SU-DHL-6 (cell line): ENCODE measurements at regions not wholly inside any gene's neighbourhood (a gene's known extent, or its start where the extent isn't known, plus 50 kb on each side); places are given as distances from the start of the nearest gene placed in this dataset.

Experiments
- EZH2phosphoT487 ChIP-seq: fragments of 200-600 bp; sonication (generic), shearing (Covaris generic); conservative IDR thresholded peaks from 2 replicates; pipeline ENCODE4 v1.6.1; 2018; ENCODE audit warnings: mild to moderate bottlenecking, antibody characterized with exemption, low read length, moderate library complexity, mixed read lengths
- TF ChIP-seq, protein P1 (sequence below): fragments of 200-600 bp; sonication (generic); IDR thresholded peaks from one replicate; pipeline ENCODE4 v1.5.1; 2017; ENCODE audit warnings: antibody characterized with exemption, mild to moderate bottlenecking, low read length, moderate library complexity; ENCODE audit not compliant: insufficient read depth, poor library complexity, severe bottlenecking

DNA sequence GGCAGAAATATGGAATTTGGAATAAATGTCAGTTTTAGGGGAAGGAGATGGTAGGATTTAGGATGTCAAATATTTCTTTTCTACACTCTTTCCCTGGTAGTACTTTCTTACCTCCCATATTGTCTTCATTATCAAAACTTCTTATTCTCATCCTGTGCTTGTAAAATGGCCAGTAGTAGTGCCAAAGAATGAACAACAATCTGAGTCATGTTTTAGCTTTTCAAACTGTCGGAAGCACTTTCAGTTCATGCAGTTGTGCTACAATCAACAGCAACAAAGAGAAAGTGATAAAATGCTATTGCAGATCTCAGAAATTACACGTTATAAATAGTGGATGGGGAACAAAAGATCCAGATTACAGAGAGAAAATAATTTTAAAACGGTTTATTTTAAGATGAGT, 193.7 kb upstream of the RXFP2 start:
- TF ChIP-seq, protein P1, sequence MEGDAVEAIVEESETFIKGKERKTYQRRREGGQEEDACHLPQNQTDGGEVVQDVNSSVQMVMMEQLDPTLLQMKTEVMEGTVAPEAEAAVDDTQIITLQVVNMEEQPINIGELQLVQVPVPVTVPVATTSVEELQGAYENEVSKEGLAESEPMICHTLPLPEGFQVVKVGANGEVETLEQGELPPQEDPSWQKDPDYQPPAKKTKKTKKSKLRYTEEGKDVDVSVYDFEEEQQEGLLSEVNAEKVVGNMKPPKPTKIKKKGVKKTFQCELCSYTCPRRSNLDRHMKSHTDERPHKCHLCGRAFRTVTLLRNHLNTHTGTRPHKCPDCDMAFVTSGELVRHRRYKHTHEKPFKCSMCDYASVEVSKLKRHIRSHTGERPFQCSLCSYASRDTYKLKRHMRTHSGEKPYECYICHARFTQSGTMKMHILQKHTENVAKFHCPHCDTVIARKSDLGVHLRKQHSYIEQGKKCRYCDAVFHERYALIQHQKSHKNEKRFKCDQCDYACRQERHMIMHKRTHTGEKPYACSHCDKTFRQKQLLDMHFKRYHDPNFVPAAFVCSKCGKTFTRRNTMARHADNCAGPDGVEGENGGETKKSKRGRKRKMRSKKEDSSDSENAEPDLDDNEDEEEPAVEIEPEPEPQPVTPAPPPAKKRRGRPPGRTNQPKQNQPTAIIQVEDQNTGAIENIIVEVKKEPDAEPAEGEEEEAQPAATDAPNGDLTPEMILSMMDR, result no peak
- TF ChIP-seq EZH2phosphoT487, result no peak
